Heart left ventricle (tissue), 16 donors: ENCODE measurements at regions not wholly inside any gene's neighbourhood (a gene's known extent, or its start where the extent isn't known, plus 50 kb on each side); places are given as distances from the start of the nearest gene placed in this dataset.

ENCODE experiments used
- ATAC-seq, 4 donors: fragments of 200-7000 bp; cut with Tn5 transposase; one replicate each; pipeline ENCODE4 v1.9.1; 2020 to 2022; ENCODE audit warnings: moderate library complexity in 4 of 4, mild to moderate bottlenecking in 3 of 4, moderate number of reproducible peaks in 1 of 4
- DNase-seq, 5 donors: peaks; one replicate each; pipeline ENCODE4 v3.0.0-alpha.2; 2020
- H3K27ac ChIP-seq, 12 donors: fragments of 200-600 bp; sonication (generic) in 4 of 12; one replicate each; pipeline versions ENCODE4 v1.5.0 to v1.8.0; 2016 to 2022; ENCODE audit warnings: mild to moderate bottlenecking in 2 of 12
- H3K27me3 ChIP-seq, 9 donors: fragments of 200-600 bp; sonication (generic) in 2 of 9; one replicate each; pipeline versions ENCODE4 v1.5.1 to v1.8.0; 2016 to 2022; ENCODE audit warnings: mild to moderate bottlenecking in 3 of 9
- H3K36me3 ChIP-seq, 9 donors: fragments of 200-600 bp; sonication (generic) in 2 of 9; one replicate each; pipeline versions ENCODE4 v1.5.0 to v1.8.0; 2018 to 2022; ENCODE audit warnings: mild to moderate bottlenecking in 2 of 9
- H3K4me1 ChIP-seq, 12 donors: fragments of 200-600 bp; sonication (generic) in 4 of 12; one replicate each; pipeline versions ENCODE4 v1.5.0 to v1.8.0; 2016 to 2022; ENCODE audit warnings: mild to moderate bottlenecking in 3 of 12
- H3K4me3 ChIP-seq, 12 donors: fragments of 200-600 bp; sonication (generic) in 4 of 12; one replicate each; pipeline versions ENCODE4 v1.5.0 to v1.8.0; 2017 to 2022; ENCODE audit warnings: mild to moderate bottlenecking in 9 of 12, moderate library complexity in 4 of 12
- H3K9me3 ChIP-seq, 12 donors: fragments of 200-600 bp; sonication (generic) in 4 of 12; one replicate each; pipeline versions ENCODE4 v1.5.0 to v1.8.0; 2016 to 2022; ENCODE audit warnings: mild to moderate bottlenecking in 1 of 12
- CTCF ChIP-seq, 12 donors: fragments of 200-600 bp; sonication (generic) in 4 of 12; IDR thresholded peaks; one replicate each; pipeline versions ENCODE4 v1.5.0 to v1.8.0; 2018 to 2022; ENCODE audit warnings: antibody characterized with exemption in 12 of 12, mild to moderate bottlenecking in 5 of 12
- POLR2A ChIP-seq, 2 donors: fragments of 450-650 bp; IDR thresholded peaks; one replicate each; pipeline ENCODE4 v1.6.1; 2017; ENCODE audit warnings: antibody characterized with exemption in 2 of 2, mild to moderate bottlenecking in 2 of 2, moderate library complexity in 2 of 2
- WGBS, 4 donors: extraction: QIAGEN DNeasy Blood & Tissue Kit in 2 of 4; methylation state at CpG; one replicate each; pipeline versions ENCODE4 v1.1.5 to v1.1.7; 2013 to 2018; 5-methylcytosine and 5-hydroxymethylcytosine counted together
- intact Hi-C, 10 donors: fragments of 100-400 bp; cut with DNase I; formaldehyde crosslinking; loops; one replicate each; pipeline versions ENCODE4 v1.11.1 to v1.14.2; 2022
- donor health status: ischemic (EF 13 %, LVEDD 7.1; RV severe dilation, severe dysfunction).
- donor health status: healthy with polysubstance abuse.
- donor health status: DM: no; HTN: yes; CAD: no.
- donor health status: DM: no; HTN: no; CAD: no.
- donor health status: ischemic (EF 25% LVEDD 6.9; RV normal size, moderate dysfunction).
- donor health status: ischemic (EF 25% LVEDD 5.7; RV mildly dilated, moderate dysfunction).
- donor health status: healthy.
- donor health status: DM: yes; HTN: yes; CAD: no.
- donor health status: ischemic (EF 35%, LVEDD 5.7; RV mildly dilated, moderate dysfunction).
- donor health status: nonischemic (EF 11% LVEDD 7.7; RV severe dilation, severe dysfunction).
- donor health status: DM: yes; HTN: yes; CAD: no.
- donor health status: PGD.
- donor health status: ischemic (EF 29% LVEDD 5.4; RV normal size, mild dysfunction).
- donor health status: nonischemic (EF 23%, LVEDD 6.1; RV moderate dilation, normal function).

- ATAC-seq: no peak
- Histone ChIP-seq H3K9me3 (peaks cover 0 to 9% (median 0%) of the 10 kb centered on the region in 12 donors), H3K27ac (no peak overlapping the region), H3K27me3 (no peaks in the 10 kb centered on the region), H3K36me3 (no peaks in the 10 kb centered on the region), H3K4me3 (no peak overlapping the region), H3K4me1 (no peaks in the 10 kb centered on the region)
- DNase-seq: no peak
- WGBS, 4 donors: 28 to 36% (median 32%) methylated on average over 1 of the region's 1 CpG
- intact Hi-C loops: no loop called here
- TF ChIP-seq CTCF (IDR thresholded peaks at IDR 0.05): no peak
- no peak for TF ChIP-seq POLR2A (IDR thresholded peaks at IDR 0.05)
Observed at GRCh38 chr3:117091676-117092075, 382.1 kb downstream of the TUSC7 start.

- Histone ChIP-seq H3K27ac (no peak overlapping the region), H3K9me3 (peaks cover 0 to 7% (median 0%) of the 10 kb centered on the region in 12 donors), H3K27me3 (no peaks in the 10 kb centered on the region), H3K36me3 (no peaks in the 10 kb centered on the region), H3K4me1 (no peaks in the 10 kb centered on the region), H3K4me3 (no peak overlapping the region)
- ATAC-seq (no peak), DNase-seq (no peak)
- intact Hi-C loops: no loop called here
- TF ChIP-seq POLR2A (IDR thresholded peaks at IDR 0.05) (no peak), CTCF (IDR thresholded peaks at IDR 0.05) (no peak)
- WGBS, 4 donors: 78 to 81% (median 80%) methylated on average over 4 of the region's 4 CpGs
Observed at GRCh38 chr3:117096549-117096948, 387.0 kb downstream of the TUSC7 start.

GRCh38 chr3:117097351-117097750 lies 387.8 kb downstream of the TUSC7 start:
- TF ChIP-seq CTCF (IDR thresholded peaks at IDR 0.05): no peak
- no peak for TF ChIP-seq POLR2A (IDR thresholded peaks at IDR 0.05)
- no peaks in the 10 kb centered on the region for H3K27me3 ChIP-seq
- ATAC-seq: no peak
- no peak for DNase-seq
- no peak overlapping the region for H3K4me3 ChIP-seq
- intact Hi-C loops: no loop called here
- peaks cover 0 to 7% (median 0%) of the 10 kb centered on the region in 12 donors for H3K9me3 ChIP-seq
- H3K27ac ChIP-seq: no peak overlapping the region
- no peaks in the 10 kb centered on the region for H3K4me1 ChIP-seq
- no peaks in the 10 kb centered on the region for H3K36me3 ChIP-seq

GRCh38 chr3:117101697-117102096 lies 392.1 kb downstream of the TUSC7 start:
- ATAC-seq (no peak), DNase-seq (no peak)
- no peak for TF ChIP-seq CTCF (IDR thresholded peaks at IDR 0.05)
- no peak for TF ChIP-seq POLR2A (IDR thresholded peaks at IDR 0.05)
- no peak overlapping the region for H3K4me3 ChIP-seq
- no peaks in the 10 kb centered on the region for H3K27me3 ChIP-seq
- H3K36me3 ChIP-seq: no peaks in the 10 kb centered on the region
- H3K9me3 ChIP-seq: peaks cover 0 to 7% (median 0%) of the 10 kb centered on the region in 12 donors
- intact Hi-C loops: no loop called here
- WGBS, 4 donors: 86 to 100% (median 93%) methylated on average over 1 of the region's 1 CpG
- no peaks in the 10 kb centered on the region for H3K4me1 ChIP-seq
- H3K27ac ChIP-seq: no peak overlapping the region
